Breast epithelium (tissue), 4 donors: ENCODE measurements at regions not wholly inside any gene's neighbourhood (a gene's known extent, or its start where the extent isn't known, plus 50 kb on each side); places are given as distances from the start of the nearest gene placed in this dataset.

Experiments used
- DNase-seq, 2 donors: peaks; one replicate each; pipeline ENCODE4 v3.0.0-alpha.2; 2019; ENCODE audit warnings: low spot score in 2 of 2
- H3K27ac ChIP-seq, 2 donors: fragments of 200-600 bp; sonication (generic) in 1 of 2; one replicate each; pipeline ENCODE4 v1.5.1; 2016 to 2019; ENCODE audit warnings: mild to moderate bottlenecking in 1 of 2
- H3K27me3 ChIP-seq, 2 donors: fragments of 200-600 bp; sonication (generic) in 1 of 2; one replicate each; pipeline versions ENCODE4 v1.5.1 to v1.6.0; 2017 to 2019; ENCODE audit warnings: control low read depth in 1 of 2, mild to moderate bottlenecking in 1 of 2
- H3K36me3 ChIP-seq: fragments of 200-600 bp; one replicate; pipeline ENCODE4 v1.5.1; 2019
- H3K4me1 ChIP-seq, 2 donors: fragments of 200-600 bp; sonication (generic); one replicate each; pipeline ENCODE4 v1.5.1; 2016 to 2019; ENCODE audit warnings: control low read depth in 1 of 2
- H3K4me3 ChIP-seq, 3 donors: fragments of 200-600 bp; sonication (generic); 1 replicate in 2 of 3; 2 replicates in 1 of 3; pipeline ENCODE4 v1.5.1; 2016 to 2019; ENCODE audit warnings: mild to moderate bottlenecking in 3 of 3, moderate library complexity in 2 of 3
- H3K9me3 ChIP-seq, 2 donors: fragments of 200-600 bp; sonication (generic) in 1 of 2; one replicate each; pipeline ENCODE4 v1.5.1; 2016 to 2019; ENCODE audit warnings: control low read depth in 1 of 2
- CTCF ChIP-seq, 3 donors: fragments of 450-650 bp; IDR thresholded peaks; one replicate each; pipeline ENCODE4 v1.5.1; 2016 to 2017; ENCODE audit warnings: antibody characterized with exemption in 3 of 3, mild to moderate bottlenecking in 3 of 3, moderate library complexity in 3 of 3
- POLR2A ChIP-seq: fragments of 450-650 bp; IDR thresholded peaks from one replicate; pipeline ENCODE4 v1.6.1; 2016; ENCODE audit warnings: antibody characterized with exemption, mild to moderate bottlenecking, moderate library complexity
- POLR2AphosphoS5 ChIP-seq, 3 donors: sonication (generic); formaldehyde crosslinking; IDR thresholded peaks; one replicate each; pipeline ENCODE4 v1.6.1; 2017; ENCODE audit warnings: antibody characterized with exemption in 3 of 3
- intact Hi-C: fragments of 100-400 bp; cut with DNase I; formaldehyde crosslinking; loops from one replicate; pipeline ENCODE4 v1.15.1; 2023; ENCODE audit warnings: low total_unique reads

- no peaks in the 10 kb centered on the region for H3K27me3 ChIP-seq
- no peaks in the 10 kb centered on the region for H3K9me3 ChIP-seq
- intact Hi-C loops = no loop called here
- no peak for DNase-seq
- no peak for TF ChIP-seq POLR2AphosphoS5 (IDR thresholded peaks at IDR 0.05)
- H3K27ac ChIP-seq = no peak overlapping the region
- H3K4me1 ChIP-seq = no peaks in the 10 kb centered on the region
- no peaks in the 10 kb centered on the region for H3K36me3 ChIP-seq
- H3K4me3 ChIP-seq = no peak overlapping the region
These were observed 277.2 kb downstream of the FRK start for GRCh38 chr6:115783402-115784061.

- no peak overlapping the region for H3K27ac ChIP-seq
- no peaks in the 10 kb centered on the region for H3K4me1 ChIP-seq
- TF ChIP-seq CTCF (IDR thresholded peaks at IDR 0.05) (no peak), POLR2AphosphoS5 (IDR thresholded peaks at IDR 0.05) (no peak), POLR2A (no peak)
- H3K9me3 ChIP-seq = no peaks in the 10 kb centered on the region
- no peaks in the 10 kb centered on the region for H3K36me3 ChIP-seq
- DNase-seq = no peak
- H3K27me3 ChIP-seq = no peaks in the 10 kb centered on the region
- H3K4me3 ChIP-seq = no peak overlapping the region
- intact Hi-C loops = no loop called here
These were observed 278.1 kb downstream of the FRK start for GRCh38 chr6:115782612-115783011.

- Histone ChIP-seq H3K36me3 (no peaks in the 10 kb centered on the region), H3K27ac (no peak overlapping the region), H3K27me3 (no peaks in the 10 kb centered on the region), H3K4me1 (no peaks in the 10 kb centered on the region), H3K9me3 (no peaks in the 10 kb centered on the region), H3K4me3 (no peak overlapping the region)
- TF ChIP-seq POLR2A = no peak
- no peak for TF ChIP-seq POLR2AphosphoS5 (IDR thresholded peaks at IDR 0.05)
- TF ChIP-seq CTCF (IDR thresholded peaks at IDR 0.05) = no peak
- intact Hi-C loops = no loop called here
- DNase-seq = no peak
These were observed 286.9 kb downstream of the FRK start for GRCh38 chr6:115773741-115774140.

- DNase-seq = no peak
- no peak for TF ChIP-seq POLR2AphosphoS5 (IDR thresholded peaks at IDR 0.05)
- no peak for TF ChIP-seq POLR2A
- no peak for TF ChIP-seq CTCF (IDR thresholded peaks at IDR 0.05)
- no peaks in the 10 kb centered on the region for H3K36me3 ChIP-seq
- no peaks in the 10 kb centered on the region for H3K9me3 ChIP-seq
- no peaks in the 10 kb centered on the region for H3K27me3 ChIP-seq
- no peak overlapping the region for H3K4me3 ChIP-seq
- intact Hi-C loops = no loop called here
- no peaks in the 10 kb centered on the region for H3K4me1 ChIP-seq
- no peak overlapping the region for H3K27ac ChIP-seq
These were observed 289.8 kb downstream of the FRK start for GRCh38 chr6:115770851-115771250.

GRCh38 chr6:115768500-115768899 lies 292.2 kb downstream of the FRK start:
- intact Hi-C loops = no loop called here
- H3K4me3 ChIP-seq = no peak overlapping the region
- no peak for TF ChIP-seq CTCF (IDR thresholded peaks at IDR 0.05)
- TF ChIP-seq POLR2AphosphoS5 (IDR thresholded peaks at IDR 0.05) = no peak
- no peak for TF ChIP-seq POLR2A
- no peak overlapping the region for H3K27ac ChIP-seq
- no peaks in the 10 kb centered on the region for H3K9me3 ChIP-seq
- H3K36me3 ChIP-seq = no peaks in the 10 kb centered on the region
- no peaks in the 10 kb centered on the region for H3K27me3 ChIP-seq
- DNase-seq = no peak
- H3K4me1 ChIP-seq = no peaks in the 10 kb centered on the region

- H3K27ac ChIP-seq = no peak overlapping the region
- intact Hi-C loops = no loop called here
- no peak overlapping the region for H3K4me3 ChIP-seq
- DNase-seq = no peak
- no peaks in the 10 kb centered on the region for H3K9me3 ChIP-seq
- H3K4me1 ChIP-seq = no peaks in the 10 kb centered on the region
- H3K27me3 ChIP-seq = no peaks in the 10 kb centered on the region
- TF ChIP-seq CTCF (IDR thresholded peaks at IDR 0.05) (no peak), POLR2AphosphoS5 (IDR thresholded peaks at IDR 0.05) (no peak), POLR2A (no peak)
- no peaks in the 10 kb centered on the region for H3K36me3 ChIP-seq
These were observed 292.8 kb downstream of the FRK start for GRCh38 chr6:115767931-115768330.
